DOHH2 (cell line): ENCODE measurements at regions not wholly inside any gene's neighbourhood (a gene's known extent, or its start where the extent isn't known, plus 50 kb on each side); places are given as distances from the start of the nearest gene placed in this dataset.
"Not testable (repeated sequence)": the region's sequence is repeated elsewhere in the genome, so short reads cannot be mapped to it uniquely, and the experiment has no call there.

Source experiments
- H3F3A ChIP-seq: fragments of 200-600 bp; sonication (generic), shearing (Covaris generic); 2 replicates; pipeline ENCODE4 v1.6.0; 2016; ENCODE audit warnings: antibody characterized with exemption, mild to moderate bottlenecking; ENCODE audit not compliant: control insufficient read depth, insufficient read depth
- H3K27ac ChIP-seq: fragments of 200-600 bp; sonication (generic); 2 replicates; pipeline ENCODE4 v1.5.1; 2014; ENCODE audit warnings: low read depth, mild to moderate bottlenecking, low read length, moderate library complexity
- H3K27me3 ChIP-seq: fragments of 200-600 bp; sonication (generic); 2 replicates; pipeline ENCODE4 v1.6.1; 2014; ENCODE audit warnings: mild to moderate bottlenecking, low read length, mixed read lengths; ENCODE audit not compliant: control insufficient read depth
- H3K36me3 ChIP-seq: fragments of 200-600 bp; sonication (generic); 2 replicates; pipeline ENCODE4 v1.6.1; 2014; ENCODE audit warnings: mild to moderate bottlenecking, low read length, moderate library complexity, mixed read lengths; ENCODE audit not compliant: control insufficient read depth
- H3K4me1 ChIP-seq: fragments of 200-600 bp; sonication (generic); 2 replicates; pipeline ENCODE4 v1.6.1; 2014; ENCODE audit warnings: mild to moderate bottlenecking, low read length, mixed read lengths; ENCODE audit not compliant: control insufficient read depth
- H3K4me2 ChIP-seq: fragments of 200-600 bp; sonication (generic); 2 replicates; pipeline ENCODE4 v1.6.0; 2014; ENCODE audit warnings: mild to moderate bottlenecking, low read length, moderate library complexity
- H3K4me3 ChIP-seq: fragments of 200-600 bp; sonication (generic); 2 replicates; pipeline ENCODE4 v1.5.1; 2014; ENCODE audit warnings: mild to moderate bottlenecking, low read length, mixed read lengths
- H3K79me2 ChIP-seq: fragments of 200-600 bp; sonication (generic); 2 replicates; pipeline ENCODE4 v1.6.1; 2014; ENCODE audit warnings: mild to moderate bottlenecking, low read length, mixed read lengths; ENCODE audit not compliant: control insufficient read depth
- H3K9me2 ChIP-seq: fragments of 200-600 bp; sonication (generic); replicated peaks from 2 replicates; pipeline ENCODE4 v1.6.1; 2014; ENCODE audit warnings: mild to moderate bottlenecking, low read length, mixed read lengths; ENCODE audit not compliant: control insufficient read depth
- H3K9me3 ChIP-seq: fragments of 200-600 bp; sonication (generic); 2 replicates; pipeline ENCODE4 v1.6.1; 2014; ENCODE audit warnings: antibody characterized with exemption, low read length, mixed read lengths; ENCODE audit not compliant: control insufficient read depth, insufficient read depth
- H4K20me1 ChIP-seq: fragments of 200-600 bp; sonication (generic); 2 replicates; pipeline ENCODE4 v1.6.0; 2014; ENCODE audit warnings: low read depth, mild to moderate bottlenecking, antibody characterized with exemption, low read length, moderate library complexity; ENCODE audit not compliant: control insufficient read depth, insufficient read depth

DNA sequence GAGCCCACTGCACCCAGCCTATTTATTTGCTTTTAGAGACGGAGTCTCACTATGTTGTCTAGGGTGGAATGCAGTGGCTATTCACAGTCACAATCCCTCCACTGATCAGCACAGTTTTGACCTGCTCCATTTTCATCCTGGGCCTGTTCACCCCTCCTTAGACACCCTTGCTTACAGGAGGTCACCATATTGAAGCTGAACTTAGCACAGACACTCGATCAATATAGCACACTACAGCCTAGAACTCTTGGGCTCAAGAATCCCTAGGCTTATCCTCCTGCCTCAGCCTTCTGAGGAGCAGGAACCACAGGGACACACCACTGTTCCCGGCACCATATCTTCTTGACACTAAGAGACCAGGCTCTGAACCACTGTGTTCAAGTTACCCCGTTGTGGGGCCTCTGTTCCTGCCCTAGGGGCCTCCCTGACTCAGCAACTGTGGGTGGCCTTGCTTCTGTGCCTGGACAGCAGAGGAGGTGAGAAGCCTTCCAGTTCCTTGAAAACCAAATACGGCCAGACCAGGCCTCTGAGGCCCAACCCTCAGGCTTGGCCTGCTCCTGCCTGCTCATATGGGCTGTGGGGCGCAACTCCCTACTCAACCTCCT lies 445.8 kb downstream of the GOLGA6L6 start:
- not testable (repeated sequence) for H3K9me3 ChIP-seq, H3F3A ChIP-seq, H3K36me3 ChIP-seq, H3K4me3 ChIP-seq, H3K27me3 ChIP-seq, H4K20me1 ChIP-seq, H3K79me2 ChIP-seq, H3K9me2 ChIP-seq, H3K4me2 ChIP-seq, H3K27ac ChIP-seq, H3K4me1 ChIP-seq

DNA sequence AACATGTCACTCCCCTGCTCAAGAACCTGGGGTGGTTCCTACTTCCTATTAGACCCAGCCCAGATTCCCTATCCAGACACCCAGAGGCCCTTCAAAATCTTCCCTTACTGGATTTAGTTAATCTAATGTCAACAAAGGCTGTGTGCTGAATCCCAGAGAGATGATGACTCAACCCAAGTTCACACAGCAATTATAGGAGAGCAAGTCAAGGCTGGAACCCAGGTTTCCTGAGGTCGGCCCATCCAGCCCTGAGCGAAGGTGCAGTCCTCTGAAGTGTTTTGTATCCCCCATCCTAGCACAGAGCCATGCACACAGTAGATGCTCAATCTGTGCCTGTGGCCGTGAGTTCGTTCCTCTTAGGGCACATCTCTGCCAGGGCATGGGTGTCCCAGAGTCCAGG lies 452.1 kb downstream of the GOLGA6L6 start:
- not testable (repeated sequence) for H3K79me2 ChIP-seq, H3K4me3 ChIP-seq, H3K27ac ChIP-seq, H3K36me3 ChIP-seq, H3K4me2 ChIP-seq, H4K20me1 ChIP-seq, H3K27me3 ChIP-seq, H3K9me2 ChIP-seq, H3F3A ChIP-seq, H3K9me3 ChIP-seq, H3K4me1 ChIP-seq

DNA sequence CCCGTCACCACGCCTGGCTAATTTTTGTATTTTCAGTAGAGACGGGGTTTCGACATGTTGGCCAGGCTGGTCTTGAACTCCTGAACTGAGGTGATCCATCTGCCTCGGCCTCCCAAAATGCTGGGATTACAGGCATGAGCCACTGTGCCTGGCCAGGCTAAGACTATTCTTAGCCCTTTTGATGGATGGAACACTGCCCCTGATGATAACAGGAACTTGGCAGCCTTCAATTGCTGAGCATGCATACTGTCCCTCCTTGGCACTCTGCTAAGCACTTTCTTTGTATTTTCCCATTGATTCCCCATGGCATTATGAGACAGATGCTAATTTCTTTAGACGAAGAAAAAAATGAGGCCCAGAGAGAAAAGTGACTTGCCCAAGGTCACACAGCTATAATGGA lies 457.6 kb downstream of the GOLGA6L6 start:
- not testable (repeated sequence) for H3K4me3 ChIP-seq, H4K20me1 ChIP-seq, H3F3A ChIP-seq, H3K36me3 ChIP-seq, H3K4me2 ChIP-seq, H3K9me3 ChIP-seq, H3K27me3 ChIP-seq, H3K9me2 ChIP-seq, H3K79me2 ChIP-seq, H3K27ac ChIP-seq, H3K4me1 ChIP-seq

DNA sequence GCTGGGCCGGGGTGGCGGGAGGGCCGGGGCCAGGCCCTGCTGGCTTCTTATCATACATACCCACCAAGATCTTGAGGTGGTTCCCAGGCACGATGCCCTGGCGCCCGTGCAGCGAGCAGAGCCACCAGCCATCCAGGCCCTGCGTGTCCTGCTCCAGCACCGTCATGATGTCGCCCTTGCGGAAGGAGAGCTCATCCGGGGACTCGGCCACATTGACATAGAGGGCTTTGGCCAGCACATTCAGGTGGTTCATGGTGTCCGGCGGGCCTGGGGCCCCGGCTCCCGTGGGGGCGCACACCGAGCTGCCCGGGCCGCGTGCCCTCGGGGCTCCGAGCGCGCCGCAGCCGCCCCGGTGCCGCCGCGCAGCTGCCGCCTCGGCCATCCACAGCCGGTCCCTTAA lies 467.5 kb downstream of the GOLGA6L6 start:
- H3K27me3 ChIP-seq, H3K4me2 ChIP-seq, H3K4me1 ChIP-seq, H3K4me3 ChIP-seq, H3K9me3 ChIP-seq, H3K27ac ChIP-seq, H3K36me3 ChIP-seq, H3K9me2 ChIP-seq, H4K20me1 ChIP-seq, H3K79me2 ChIP-seq, H3F3A ChIP-seq: not testable (repeated sequence)

DNA sequence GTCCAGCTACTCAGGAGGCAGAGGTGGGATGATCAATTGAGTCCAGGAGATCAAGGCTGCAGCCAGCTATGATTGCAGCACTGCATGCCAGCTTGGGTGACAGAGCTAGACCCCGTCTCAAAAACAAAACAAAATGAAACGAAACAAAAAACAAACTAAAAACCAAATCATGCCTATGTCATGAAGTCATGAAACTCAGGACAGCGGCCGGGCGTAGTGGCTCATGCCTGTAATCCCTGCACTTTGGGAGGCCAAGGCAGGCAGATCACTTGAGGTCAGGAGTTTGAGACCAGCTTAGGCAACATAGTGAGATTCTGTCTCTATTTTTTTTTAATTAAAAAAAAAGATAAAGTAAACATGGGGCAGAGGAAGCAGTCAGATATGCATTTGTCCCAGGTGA lies 472.6 kb downstream of the GOLGA6L6 start:
- not testable (repeated sequence) for H3F3A ChIP-seq, H3K36me3 ChIP-seq, H3K9me2 ChIP-seq, H3K27me3 ChIP-seq, H3K4me3 ChIP-seq, H3K4me2 ChIP-seq, H3K4me1 ChIP-seq, H3K9me3 ChIP-seq, H4K20me1 ChIP-seq, H3K79me2 ChIP-seq, H3K27ac ChIP-seq

DNA sequence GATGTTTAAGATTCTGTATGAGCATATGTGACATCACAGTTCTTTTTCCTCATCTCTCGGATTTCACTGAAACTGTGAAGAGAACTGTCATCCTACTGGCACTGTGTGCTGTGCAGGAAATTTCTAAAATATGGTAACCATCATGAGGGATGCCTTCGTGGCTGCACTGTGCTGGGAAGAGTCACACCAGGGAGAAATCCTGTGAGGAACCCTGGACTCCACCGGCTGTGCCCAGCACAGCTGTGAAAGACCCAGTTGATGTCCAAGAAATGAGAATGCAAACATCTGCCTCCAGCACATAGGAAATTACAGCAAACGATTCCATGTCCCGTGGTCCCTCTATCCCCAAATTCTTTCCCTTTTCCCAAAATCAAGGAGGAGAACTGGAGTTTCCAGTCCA lies 475.4 kb downstream of the GOLGA6L6 start:
- not testable (repeated sequence) for H3F3A ChIP-seq, H3K36me3 ChIP-seq, H3K4me3 ChIP-seq, H3K9me2 ChIP-seq, H3K4me2 ChIP-seq, H3K27ac ChIP-seq, H4K20me1 ChIP-seq, H3K9me3 ChIP-seq, H3K27me3 ChIP-seq, H3K79me2 ChIP-seq, H3K4me1 ChIP-seq

DNA sequence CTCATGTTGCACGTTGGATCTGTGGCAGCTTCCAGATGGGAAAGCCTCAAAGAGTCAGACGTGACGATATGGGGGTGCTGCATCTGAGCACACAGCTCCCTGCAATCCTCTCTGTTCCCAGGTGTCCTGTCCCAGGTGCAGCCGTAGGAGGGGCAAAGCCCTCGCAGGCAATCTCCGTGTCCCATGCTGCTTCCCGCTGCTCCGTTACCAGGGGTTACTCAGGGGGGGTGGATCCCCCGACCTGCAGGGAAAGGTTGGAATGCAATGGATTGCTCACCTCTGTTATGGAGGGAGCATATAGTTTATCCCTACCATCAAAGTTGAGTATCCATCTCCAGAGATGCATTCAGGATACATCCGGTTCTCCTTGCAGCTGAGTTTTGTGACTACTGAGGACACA lies 476.1 kb downstream of the GOLGA6L6 start:
- H3K79me2 ChIP-seq, H3K4me3 ChIP-seq, H3K27me3 ChIP-seq, H3K36me3 ChIP-seq, H4K20me1 ChIP-seq, H3K4me1 ChIP-seq, H3K27ac ChIP-seq, H3K9me2 ChIP-seq, H3F3A ChIP-seq, H3K9me3 ChIP-seq, H3K4me2 ChIP-seq: not testable (repeated sequence)

DNA sequence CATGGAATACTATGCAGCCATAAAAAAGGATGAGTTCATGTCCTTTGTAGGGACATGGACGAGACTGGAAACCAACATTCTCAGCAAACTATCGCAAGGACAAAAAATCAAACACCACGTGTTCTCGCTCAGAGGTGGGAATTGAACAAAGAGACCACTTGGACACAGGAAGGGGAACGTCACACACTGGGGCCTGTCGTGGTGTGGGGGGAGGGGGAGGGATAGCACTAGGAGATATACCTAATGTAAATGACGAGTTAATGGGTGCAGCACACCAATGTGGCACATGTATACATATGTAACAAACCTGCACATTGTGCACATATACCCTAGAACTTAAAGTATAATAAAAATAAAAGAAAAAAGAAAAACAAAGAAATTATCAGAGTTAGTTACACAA lies 478.4 kb downstream of the GOLGA6L6 start:
- H3K4me2 ChIP-seq, H3K9me3 ChIP-seq, H3F3A ChIP-seq, H3K27ac ChIP-seq, H4K20me1 ChIP-seq, H3K79me2 ChIP-seq, H3K4me3 ChIP-seq, H3K27me3 ChIP-seq, H3K4me1 ChIP-seq, H3K9me2 ChIP-seq, H3K36me3 ChIP-seq: not testable (repeated sequence)
